Right hindlimb (tissue), 1 donor: ENCODE measurements at regions not wholly inside any gene's neighbourhood (a gene's known extent, or its start where the extent isn't known, plus 50 kb on each side); places are given as distances from the start of the nearest gene placed in this dataset.
"Not testable (repeated sequence)": the region's sequence is repeated elsewhere in the genome, so short reads cannot be mapped to it uniquely, and the experiment has no call there.

Experiments used
- DNase-seq: peaks from one replicate; pipeline ENCODE4 v3.0.0-alpha.2; 2018

- no peak for DNase-seq
Observed at GRCh38 chr16:63653044-63653839, 1468.6 kb downstream of the CDH11 start.

- no peak for DNase-seq
Observed at GRCh38 chr16:63652091-63652490, 1469.8 kb downstream of the CDH11 start.

GRCh38 chr16:63650550-63650949, 1471.3 kb downstream of the CDH11 start:
- no peak for DNase-seq

GRCh38 chr16:63633706-63634445, 1488.0 kb downstream of the CDH11 start:
- not testable (repeated sequence) for DNase-seq

- DNase-seq: no peak
Observed at GRCh38 chr16:63629272-63629671, 1492.6 kb downstream of the CDH11 start.

GRCh38 chr16:63628812-63629211, 1493.1 kb downstream of the CDH11 start:
- DNase-seq: no peak

GRCh38 chr16:63625126-63625525, 1496.7 kb downstream of the CDH11 start:
- no peak for DNase-seq

- no peak for DNase-seq
Observed at GRCh38 chr16:63623551-63624039, 1498.3 kb downstream of the CDH11 start.

- DNase-seq: no peak
Observed at GRCh38 chr16:63618896-63619485, 1502.9 kb downstream of the CDH11 start.

GRCh38 chr16:63617990-63618763, 1503.7 kb downstream of the CDH11 start:
- DNase-seq: peak; percentile 19

GRCh38 chr16:63617047-63617989, 1504.5 kb downstream of the CDH11 start:
- peak; percentile 47 for DNase-seq

- no peak for DNase-seq
Observed at GRCh38 chr16:63614429-63614828, 1507.4 kb downstream of the CDH11 start.

GRCh38 chr16:63613701-63614100, 1508.2 kb downstream of the CDH11 start:
- no peak for DNase-seq

GRCh38 chr16:63612462-63613227, 1509.2 kb downstream of the CDH11 start:
- DNase-seq: no peak

GRCh38 chr16:63606778-63607177, 1515.1 kb downstream of the CDH11 start:
- DNase-seq: no peak

- DNase-seq: no peak
Observed at GRCh38 chr16:63602206-63602927, 1519.5 kb downstream of the CDH11 start.

- no peak for DNase-seq
Observed at GRCh38 chr16:63596716-63597115, 1525.1 kb downstream of the CDH11 start.

GRCh38 chr16:63592852-63593251, 1529.0 kb downstream of the CDH11 start:
- DNase-seq: no peak

GRCh38 chr16:63581570-63581969, 1540.3 kb downstream of the CDH11 start:
- no peak for DNase-seq

GRCh38 chr16:63578791-63579190, 1542.6 kb upstream of the CDH8 start:
- no peak for DNase-seq
